Neuronal stem cell (in vitro differentiated cells): ENCODE measurements at regions not wholly inside any gene's neighbourhood (a gene's known extent, or its start where the extent isn't known, plus 50 kb on each side); places are given as distances from the start of the nearest gene placed in this dataset.

Experiments used
- DNase-seq: peaks from one replicate; pipeline ENCODE4 v3.0.0-alpha.2; 2013; ENCODE audit warnings: low spot score
- H2AFZ ChIP-seq: one replicate; pipeline ENCODE4 v1.6.1; 2013; ENCODE audit warnings: mild to moderate bottlenecking, low read length, inconsistent platforms
- H2AK5ac ChIP-seq: 2 replicates; pipeline ENCODE4 v1.6.1; 2013; ENCODE audit warnings: low read depth, mild to moderate bottlenecking, inconsistent platforms, low read length, moderate library complexity, mixed read lengths
- H2BK120ac ChIP-seq: 2 replicates; pipeline ENCODE4 v1.6.1; 2013; ENCODE audit warnings: low read depth, mild to moderate bottlenecking, inconsistent platforms, low read length, moderate library complexity, mixed read lengths
- H2BK12ac ChIP-seq: one replicate; pipeline ENCODE4 v1.6.1; 2013; ENCODE audit warnings: low read length, inconsistent platforms
- H2BK15ac ChIP-seq: 2 replicates; pipeline ENCODE4 v1.6.1; 2013; ENCODE audit warnings: mild to moderate bottlenecking, low read length, inconsistent platforms, mixed read lengths
- H2BK5ac ChIP-seq: one replicate; pipeline ENCODE4 v1.6.1; 2013; ENCODE audit warnings: inconsistent platforms, mild to moderate bottlenecking, low read length, moderate library complexity
- H3K14ac ChIP-seq: one replicate; pipeline ENCODE4 v1.6.1; 2013; ENCODE audit warnings: low read length, inconsistent platforms
- H3K18ac ChIP-seq: 2 replicates; pipeline ENCODE4 v1.6.1; 2013; ENCODE audit warnings: low read length, inconsistent platforms
- H3K23ac ChIP-seq: 2 replicates; pipeline ENCODE4 v1.6.1; 2013; ENCODE audit warnings: low read depth, mild to moderate bottlenecking, mixed read lengths, low read length, inconsistent platforms; ENCODE audit not compliant: poor library complexity
- H3K27ac ChIP-seq: replicated peaks from 3 replicates; pipeline ENCODE4 v1.5.1; 2013; ENCODE audit warnings: low read length, inconsistent platforms
- H3K27me3 ChIP-seq, 3 experiments: 2 replicates each; pipeline ENCODE4 v1.6.1; 2013; ENCODE audit warnings: low read length in 3 of 3, mild to moderate bottlenecking in 2 of 3, inconsistent platforms in 1 of 3, low read depth in 1 of 3, mixed read lengths in 1 of 3, moderate library complexity in 1 of 3; ENCODE audit not compliant: control insufficient read depth in 3 of 3, insufficient read depth in 3 of 3
- H3K36me3 ChIP-seq, 2 donors: replicated peaks in 1 of 2; 2 replicates each; pipeline ENCODE4 v1.6.1; 2013; ENCODE audit warnings: low read length in 2 of 2; ENCODE audit not compliant: control insufficient read depth in 2 of 2, insufficient read depth in 2 of 2
- H3K4ac ChIP-seq: 2 replicates; pipeline ENCODE4 v1.6.1; 2013; ENCODE audit warnings: inconsistent platforms, mild to moderate bottlenecking, low read length, moderate library complexity
- H3K4me1 ChIP-seq, 2 donors: 1 replicate in 1 of 2; 2 replicates in 1 of 2; pipeline ENCODE4 v1.6.1; 2013; ENCODE audit warnings: low read length in 2 of 2, low read depth in 1 of 2; ENCODE audit not compliant: control insufficient read depth in 2 of 2, insufficient read depth in 1 of 2
- H3K4me2 ChIP-seq: one replicate; pipeline ENCODE4 v1.6.1; 2013; ENCODE audit warnings: mild to moderate bottlenecking, low read length, inconsistent platforms; ENCODE audit not compliant: insufficient read depth, poor library complexity, severe bottlenecking
- H3K4me3 ChIP-seq, 2 donors: 2 replicates each; pipeline ENCODE4 v1.5.1; 2013; ENCODE audit warnings: low read length in 2 of 2, mild to moderate bottlenecking in 2 of 2, inconsistent platforms in 1 of 2, moderate library complexity in 1 of 2
- H3K79me1 ChIP-seq: one replicate; pipeline ENCODE4 v1.6.1; 2013; ENCODE audit warnings: low read depth, mild to moderate bottlenecking, inconsistent platforms, low read length, moderate library complexity
- H3K9ac ChIP-seq: one replicate; pipeline ENCODE4 v1.6.1; 2013; ENCODE audit warnings: mild to moderate bottlenecking, low read depth, low read length, inconsistent platforms; ENCODE audit not compliant: poor library complexity
- H3K9me3 ChIP-seq, 2 donors: replicated peaks in 1 of 2; 2 replicates each; pipeline versions ENCODE3 to v1.6.1; 2013; ENCODE audit warnings: low read length in 2 of 2, mild to moderate bottlenecking in 2 of 2, inconsistent platforms in 1 of 2, low read depth in 1 of 2, mixed read lengths in 1 of 2, moderate library complexity in 1 of 2; ENCODE audit not compliant: control insufficient read depth in 2 of 2, insufficient read depth in 1 of 2
- H4K8ac ChIP-seq: one replicate; pipeline ENCODE4 v1.6.1; 2013; ENCODE audit warnings: low read depth, mild to moderate bottlenecking, inconsistent platforms, low read length, moderate library complexity
- H4K91ac ChIP-seq: one replicate; pipeline ENCODE4 v1.6.1; 2013; ENCODE audit warnings: low read length, low read depth, mild to moderate bottlenecking, inconsistent platforms; ENCODE audit not compliant: poor library complexity
- whole genome bisulfite sequencing, 2 donors: extraction: QIAGEN DNeasy Blood & Tissue Kit; methylation state at CpG; one replicate each; pipeline ENCODE4 v1.1.7; 2013; ENCODE audit warnings: missing lambda C conversion rate in 2 of 2, mixed read lengths in 1 of 2; ENCODE audit not compliant: insufficient read length in 2 of 2, insufficient replicate concordance in 1 of 2; ENCODE audit errors: extremely low coverage in 2 of 2; 5-methylcytosine and 5-hydroxymethylcytosine counted together

DNA sequence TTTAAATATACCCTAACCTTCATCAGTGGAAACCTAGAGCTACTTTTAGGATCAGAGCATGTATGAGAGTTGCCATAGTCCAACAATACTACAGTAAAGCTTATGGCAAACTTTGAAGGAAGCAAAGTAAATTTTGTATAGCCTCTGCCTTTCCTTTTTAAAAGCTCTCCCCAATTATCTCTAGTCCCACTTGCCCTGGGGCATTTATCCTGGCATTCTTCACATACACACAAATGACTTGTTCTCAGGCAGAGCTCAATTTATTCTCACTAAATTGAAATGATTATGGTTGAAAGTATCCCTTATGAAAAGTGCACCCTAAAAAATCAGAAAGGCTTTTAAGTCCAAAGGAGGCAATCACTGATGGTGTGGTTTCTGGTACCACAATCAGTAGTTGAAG is 94.1 kb upstream of the UFM1 start:
- H4K8ac ChIP-seq = no peak overlapping the region
- no peaks in the 10 kb centered on the region for H3K9me3 ChIP-seq
- H2BK5ac ChIP-seq = no peak overlapping the region
- H3K79me1 ChIP-seq = no peaks in the 10 kb centered on the region
- H2BK120ac ChIP-seq = no peak overlapping the region
- no peaks in the 10 kb centered on the region for H3K36me3 ChIP-seq
- no peak overlapping the region for H3K4me3 ChIP-seq
- no peak overlapping the region for H3K9ac ChIP-seq
- H2AK5ac ChIP-seq = no peak overlapping the region
- no peak overlapping the region for H3K4me2 ChIP-seq
- no peak for DNase-seq
- H3K27ac ChIP-seq = no peak overlapping the region
- no peak overlapping the region for H2BK15ac ChIP-seq
- H3K23ac ChIP-seq = no peak overlapping the region
- no peak overlapping the region for H4K91ac ChIP-seq
- H3K18ac ChIP-seq = no peak overlapping the region
- H3K27me3 ChIP-seq = no peaks in the 10 kb centered on the region
- no peak overlapping the region for H3K4ac ChIP-seq
- H3K14ac ChIP-seq = no peak overlapping the region
- no peak overlapping the region for H2AFZ ChIP-seq
- H2BK12ac ChIP-seq = no peak overlapping the region
- H3K4me1 ChIP-seq = no peaks in the 10 kb centered on the region

DNA sequence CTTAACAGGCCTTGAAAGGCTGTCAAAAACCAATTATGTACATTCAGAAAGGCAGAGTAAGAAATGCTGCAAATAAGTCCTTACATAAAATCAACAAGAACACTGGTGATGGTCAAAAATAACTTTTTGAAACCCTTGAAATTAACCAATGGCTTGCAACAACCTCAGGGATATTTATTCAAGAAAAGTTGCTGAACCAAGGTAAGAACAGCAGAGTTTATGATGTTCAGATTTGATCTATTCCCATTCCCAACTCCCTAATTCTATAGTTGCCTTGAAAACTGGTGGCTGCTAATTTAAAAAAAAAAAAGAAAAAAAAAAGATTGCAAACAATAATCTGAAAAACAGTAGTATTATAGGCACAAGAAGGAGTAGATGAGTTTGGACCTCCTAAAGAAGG is 109.8 kb upstream of the UFM1 start:
- no peak for DNase-seq
- Histone ChIP-seq H3K79me1 (no peaks in the 10 kb centered on the region), H3K4ac (no peak overlapping the region), H3K9me3 (no peaks in the 10 kb centered on the region), H4K8ac (no peak overlapping the region), H2AK5ac (no peak overlapping the region), H3K4me1 (no peaks in the 10 kb centered on the region), H2BK5ac (no peak overlapping the region), H3K4me3 (no peak overlapping the region), H2BK120ac (no peak overlapping the region), H3K27me3 (no peaks in the 10 kb centered on the region), H3K14ac (no peak overlapping the region), H3K27ac (no peak overlapping the region), H3K23ac (no peak overlapping the region), H3K36me3 (no peaks in the 10 kb centered on the region), H3K18ac (no peak overlapping the region), H2BK12ac (no peak overlapping the region), H2BK15ac (no peak overlapping the region), H3K4me2 (no peak overlapping the region), H3K9ac (no peak overlapping the region), H2AFZ (no peak overlapping the region), H4K91ac (no peak overlapping the region)

DNA sequence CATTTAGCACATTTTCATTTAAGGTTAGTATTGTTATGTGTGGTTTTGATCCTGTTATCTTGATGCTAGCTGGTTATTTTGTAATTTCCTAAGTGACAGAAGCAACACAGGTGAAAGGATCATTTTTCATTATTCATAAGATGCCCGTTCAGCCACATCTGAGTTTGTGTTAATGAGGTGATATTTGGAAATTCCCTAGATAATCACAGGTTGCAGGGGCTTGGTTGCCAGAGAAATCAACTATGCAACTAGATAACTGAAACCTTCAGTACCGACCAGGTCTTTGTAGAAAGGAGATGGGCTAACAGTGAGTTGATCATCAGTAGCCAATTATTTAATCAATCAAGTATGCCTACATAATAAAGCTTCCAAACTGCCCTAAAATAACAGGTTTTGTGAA is 121.3 kb upstream of the UFM1 start:
- H3K14ac ChIP-seq = no peak overlapping the region
- no peaks in the 10 kb centered on the region for H3K27me3 ChIP-seq
- H3K36me3 ChIP-seq = no peaks in the 10 kb centered on the region
- no peaks in the 10 kb centered on the region for H3K79me1 ChIP-seq
- H3K9me3 ChIP-seq = no peaks in the 10 kb centered on the region
- H3K4ac ChIP-seq = no peak overlapping the region
- no peak overlapping the region for H4K8ac ChIP-seq
- no peak overlapping the region for H3K9ac ChIP-seq
- no peak overlapping the region for H2AK5ac ChIP-seq
- H2BK120ac ChIP-seq = no peak overlapping the region
- H3K23ac ChIP-seq = no peak overlapping the region
- no peak overlapping the region for H2BK15ac ChIP-seq
- H3K4me2 ChIP-seq = no peak overlapping the region
- H2BK12ac ChIP-seq = no peak overlapping the region
- no peak overlapping the region for H3K27ac ChIP-seq
- no peak overlapping the region for H2AFZ ChIP-seq
- no peaks in the 10 kb centered on the region for H3K4me1 ChIP-seq
- no peak for DNase-seq
- no peak overlapping the region for H3K18ac ChIP-seq
- no CpG with 5 or more reads among the region's 2 CpGs for WGBS, 2 donors
- H4K91ac ChIP-seq = no peak overlapping the region
- no peak overlapping the region for H2BK5ac ChIP-seq
- H3K4me3 ChIP-seq = no peak overlapping the region

DNA sequence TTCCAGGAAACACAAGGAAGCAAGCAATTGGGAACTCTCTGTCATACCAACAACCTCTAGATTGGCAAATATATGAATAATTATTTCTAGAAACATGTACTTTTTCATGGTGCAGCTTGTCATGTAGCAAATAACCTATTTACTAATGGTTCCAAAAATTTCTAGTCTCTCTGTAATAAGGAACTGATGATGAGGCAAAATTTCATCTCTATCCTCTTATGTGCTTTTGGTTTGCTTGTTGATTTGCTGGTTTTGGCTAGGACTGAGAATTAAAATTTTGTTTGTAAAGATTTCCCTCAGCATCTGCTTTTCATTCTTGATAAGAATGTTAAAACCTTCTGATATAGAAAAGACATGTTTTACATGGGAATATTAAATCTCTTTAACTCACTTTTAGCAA is 123.2 kb upstream of the UFM1 start:
- Histone ChIP-seq H2BK12ac (no peak overlapping the region), H2AK5ac (no peak overlapping the region), H3K4me1 (no peaks in the 10 kb centered on the region), H3K27me3 (no peaks in the 10 kb centered on the region), H3K18ac (no peak overlapping the region), H4K8ac (no peak overlapping the region), H4K91ac (no peak overlapping the region), H3K27ac (no peak overlapping the region), H3K23ac (no peak overlapping the region), H2BK120ac (no peak overlapping the region), H3K14ac (no peak overlapping the region), H3K36me3 (no peaks in the 10 kb centered on the region), H3K4me2 (no peak overlapping the region), H2BK15ac (no peak overlapping the region), H3K9ac (no peak overlapping the region), H3K4ac (no peak overlapping the region), H2BK5ac (no peak overlapping the region), H2AFZ (no peak overlapping the region), H3K4me3 (no peak overlapping the region), H3K79me1 (no peaks in the 10 kb centered on the region), H3K9me3 (no peaks in the 10 kb centered on the region)
- DNase-seq = no peak
